ENCODE measurements at regions not wholly inside any gene's neighbourhood (a gene's known extent, or its start where the extent isn't known, plus 50 kb on each side); places are given as distances from the start of the nearest gene placed in this dataset.
A peak's percentile ranks its signal among the peaks of the same experiment; 100 is the strongest.

DNA sequence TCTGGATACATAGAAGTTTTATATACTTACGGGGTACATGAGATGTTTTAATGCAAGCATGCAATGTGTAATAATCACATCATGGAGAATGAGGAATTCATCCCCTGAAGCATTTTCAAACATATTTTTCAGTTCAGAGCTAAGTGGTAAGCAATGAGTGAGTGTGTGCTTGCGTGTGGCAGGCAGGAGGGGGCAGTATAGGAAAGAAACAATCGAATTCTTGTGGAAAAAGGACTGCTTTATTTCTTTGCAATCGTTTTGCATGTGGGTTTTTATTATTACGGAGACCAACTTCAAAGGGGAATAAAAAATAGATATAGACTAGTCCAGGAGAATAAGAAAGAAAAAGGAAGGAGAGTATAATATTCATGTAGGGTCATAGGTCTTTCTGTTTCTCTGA, 271.6 kb downstream of the CHL1 start:
- Mint-ChIP-seq H3K4me3 (ENCODE audit: unreplicated experiment) (no peak overlapping the region), H3K4me1 (ENCODE audit: low read depth, unreplicated experiment) (peaks cover 12% of the 10 kb centered on the region), H3K9me3 (ENCODE audit: unreplicated experiment) (no peaks in the 10 kb centered on the region), H3K27me3 (ENCODE audit: unreplicated experiment) (peaks cover 2% of the 10 kb centered on the region), H3K27ac (ENCODE audit: unreplicated experiment) (no peak overlapping the region), H3K36me3 (ENCODE audit: unreplicated experiment) (no peaks in the 10 kb centered on the region)
- peak; percentile 29 for DNase-seq
- TF ChIP-seq, protein P1, sequence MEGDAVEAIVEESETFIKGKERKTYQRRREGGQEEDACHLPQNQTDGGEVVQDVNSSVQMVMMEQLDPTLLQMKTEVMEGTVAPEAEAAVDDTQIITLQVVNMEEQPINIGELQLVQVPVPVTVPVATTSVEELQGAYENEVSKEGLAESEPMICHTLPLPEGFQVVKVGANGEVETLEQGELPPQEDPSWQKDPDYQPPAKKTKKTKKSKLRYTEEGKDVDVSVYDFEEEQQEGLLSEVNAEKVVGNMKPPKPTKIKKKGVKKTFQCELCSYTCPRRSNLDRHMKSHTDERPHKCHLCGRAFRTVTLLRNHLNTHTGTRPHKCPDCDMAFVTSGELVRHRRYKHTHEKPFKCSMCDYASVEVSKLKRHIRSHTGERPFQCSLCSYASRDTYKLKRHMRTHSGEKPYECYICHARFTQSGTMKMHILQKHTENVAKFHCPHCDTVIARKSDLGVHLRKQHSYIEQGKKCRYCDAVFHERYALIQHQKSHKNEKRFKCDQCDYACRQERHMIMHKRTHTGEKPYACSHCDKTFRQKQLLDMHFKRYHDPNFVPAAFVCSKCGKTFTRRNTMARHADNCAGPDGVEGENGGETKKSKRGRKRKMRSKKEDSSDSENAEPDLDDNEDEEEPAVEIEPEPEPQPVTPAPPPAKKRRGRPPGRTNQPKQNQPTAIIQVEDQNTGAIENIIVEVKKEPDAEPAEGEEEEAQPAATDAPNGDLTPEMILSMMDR (IDR thresholded peaks at IDR 0.05; ENCODE audit: partially characterized antibody, unreplicated experiment), result peak; percentile 77

DNA sequence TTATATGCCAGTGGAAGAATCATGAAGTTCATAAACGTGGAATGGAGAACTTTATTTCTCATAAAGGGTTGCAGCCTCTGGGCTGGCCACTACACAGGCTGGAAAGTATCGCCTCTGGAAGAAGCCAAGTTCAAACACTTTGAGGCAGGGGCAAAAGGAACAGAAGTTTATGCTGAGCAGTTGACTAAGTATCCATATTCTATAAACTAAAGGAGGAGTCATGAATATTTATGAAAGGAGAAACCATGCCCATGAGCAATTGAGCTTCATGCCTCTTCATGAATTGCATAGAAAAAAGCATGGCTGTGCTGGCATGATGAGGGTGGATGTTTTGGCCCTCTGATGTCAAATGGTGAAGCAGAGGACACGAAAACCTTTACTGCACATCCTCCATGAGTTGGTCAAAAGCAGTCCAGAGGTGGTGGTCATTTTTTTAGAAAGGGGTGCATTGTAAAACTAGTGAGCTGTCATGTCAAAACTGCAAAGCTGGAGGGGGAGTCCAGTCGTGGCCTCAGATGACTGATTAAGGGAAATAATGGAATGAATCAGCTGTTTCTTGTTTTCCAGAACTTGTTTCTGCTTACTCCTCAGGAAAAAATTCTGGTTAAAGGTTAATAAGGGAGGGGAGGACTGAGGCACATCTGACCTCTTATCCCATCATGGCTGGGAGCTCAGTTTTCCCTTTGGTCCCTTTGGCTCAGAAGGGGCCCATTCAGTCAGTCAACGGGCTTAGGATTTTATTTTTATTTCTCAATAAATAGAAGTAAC, 276.7 kb downstream of the CHL1 start:
- Mint-ChIP-seq H3K9me3 (ENCODE audit: unreplicated experiment) (no peaks in the 10 kb centered on the region), H3K27ac (ENCODE audit: unreplicated experiment) (no peak overlapping the region), H3K4me1 (ENCODE audit: low read depth, unreplicated experiment) (no peaks in the 10 kb centered on the region)

DNA sequence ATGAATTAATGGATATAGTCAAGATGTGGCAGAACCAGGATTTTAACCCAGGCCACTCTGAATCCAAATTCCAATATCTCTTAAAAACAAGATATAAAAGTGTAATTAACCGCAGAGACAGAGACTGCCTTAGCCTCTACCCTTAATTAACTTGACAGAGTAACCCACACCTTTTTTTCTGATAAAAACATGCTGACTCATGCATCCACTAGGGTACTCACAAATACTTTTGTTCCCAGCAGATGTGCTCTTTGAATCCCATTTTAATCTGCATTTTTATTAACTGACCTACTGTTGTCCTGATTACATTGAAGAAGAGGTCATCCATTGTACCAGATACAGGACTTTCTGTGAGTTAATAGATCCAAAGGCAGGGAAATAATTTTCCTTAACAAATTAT, 278.3 kb downstream of the CHL1 start:
- peaks cover 3% of the 10 kb centered on the region for H3K9me3 Mint-ChIP-seq (ENCODE audit: unreplicated experiment)
- H3K27ac Mint-ChIP-seq (ENCODE audit: unreplicated experiment), result no peak overlapping the region
- H3K4me1 Mint-ChIP-seq (ENCODE audit: low read depth, unreplicated experiment), result no peaks in the 10 kb centered on the region
- DNase-seq, result no peak
- H3K36me3 Mint-ChIP-seq (ENCODE audit: unreplicated experiment), result peaks cover 5% of the 10 kb centered on the region
- H3K4me3 Mint-ChIP-seq (ENCODE audit: unreplicated experiment), result no peak overlapping the region
- no peaks in the 10 kb centered on the region for H3K27me3 Mint-ChIP-seq (ENCODE audit: unreplicated experiment)
- TF ChIP-seq, protein P1 (IDR thresholded peaks at IDR 0.05; ENCODE audit: partially characterized antibody, unreplicated experiment), result no peak

More for the DNA sequence above, 276.7 kb downstream of the CHL1 start:
- H3K27me3 Mint-ChIP-seq (ENCODE audit: unreplicated experiment), result peaks cover 2% of the 10 kb centered on the region
- H3K4me3 Mint-ChIP-seq (ENCODE audit: unreplicated experiment), result no peak overlapping the region
- DNase-seq, result no peak
- TF ChIP-seq, protein P1 (IDR thresholded peaks at IDR 0.05; ENCODE audit: partially characterized antibody, unreplicated experiment), result no peak
- H3K36me3 Mint-ChIP-seq (ENCODE audit: unreplicated experiment), result peaks cover 4% of the 10 kb centered on the region

DNA sequence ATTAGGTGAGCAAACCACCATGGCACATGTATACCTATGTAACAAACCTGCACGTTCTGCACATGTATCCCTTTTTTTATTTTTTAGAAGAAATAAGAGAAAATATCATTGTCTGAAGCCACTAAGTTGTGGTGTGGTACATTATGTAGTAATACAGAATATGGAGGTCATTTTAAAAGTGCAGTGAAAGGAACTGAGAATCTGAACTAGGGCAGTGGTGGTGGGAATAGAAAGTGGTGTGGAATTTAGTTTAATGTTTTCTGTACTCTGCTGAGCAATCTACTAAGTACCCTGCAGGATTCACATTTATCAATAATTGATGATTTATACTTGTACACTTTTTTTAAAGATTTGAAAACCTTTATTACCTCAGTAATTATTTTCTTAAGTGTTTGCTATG, 283.5 kb downstream of the CHL1 start:
- peaks cover 5% of the 10 kb centered on the region for H3K36me3 Mint-ChIP-seq (ENCODE audit: unreplicated experiment)
- H3K9me3 Mint-ChIP-seq (ENCODE audit: unreplicated experiment), result peaks cover 3% of the 10 kb centered on the region

DNA sequence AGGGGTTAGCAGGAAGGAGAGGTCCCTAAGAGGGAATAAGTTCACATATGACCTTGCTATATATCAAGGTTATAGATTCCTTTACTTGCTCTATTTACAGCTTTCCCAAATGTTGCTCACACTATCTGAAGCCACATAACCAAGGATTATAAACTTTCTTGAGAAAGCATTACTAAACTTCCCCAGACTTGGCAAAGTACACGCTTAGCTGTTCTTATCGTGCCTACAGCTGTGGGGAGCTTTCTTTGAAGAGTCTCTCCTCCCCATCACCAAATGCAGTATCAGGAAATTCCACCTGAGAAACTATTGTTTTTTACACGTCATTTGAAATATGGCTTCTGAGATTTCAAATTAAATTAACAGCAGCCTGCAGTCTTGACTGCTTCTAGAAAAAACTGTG, 284.5 kb downstream of the CHL1 start:
- H3K9me3 Mint-ChIP-seq (ENCODE audit: unreplicated experiment), result peaks cover 3% of the 10 kb centered on the region
- H3K36me3 Mint-ChIP-seq (ENCODE audit: unreplicated experiment), result peaks cover 5% of the 10 kb centered on the region
- H3K4me3 Mint-ChIP-seq (ENCODE audit: unreplicated experiment), result no peak overlapping the region
- H3K4me1 Mint-ChIP-seq (ENCODE audit: low read depth, unreplicated experiment), result no peaks in the 10 kb centered on the region
- TF ChIP-seq, protein P1 (IDR thresholded peaks at IDR 0.05; ENCODE audit: partially characterized antibody, unreplicated experiment), result no peak
- H3K27me3 Mint-ChIP-seq (ENCODE audit: unreplicated experiment), result no peaks in the 10 kb centered on the region
- no peak overlapping the region for H3K27ac Mint-ChIP-seq (ENCODE audit: unreplicated experiment)
- DNase-seq, result no peak

More for the DNA sequence above, 283.5 kb downstream of the CHL1 start:
- TF ChIP-seq, protein P1 (IDR thresholded peaks at IDR 0.05; ENCODE audit: partially characterized antibody, unreplicated experiment), result no peak
- H3K4me1 Mint-ChIP-seq (ENCODE audit: low read depth, unreplicated experiment), result no peaks in the 10 kb centered on the region
- DNase-seq, result no peak
- H3K27ac Mint-ChIP-seq (ENCODE audit: unreplicated experiment), result no peak overlapping the region
- H3K4me3 Mint-ChIP-seq (ENCODE audit: unreplicated experiment), result no peak overlapping the region
- H3K27me3 Mint-ChIP-seq (ENCODE audit: unreplicated experiment), result no peaks in the 10 kb centered on the region

Data from glutamatergic neuron (in vitro differentiated cells).